ENCODE measurements at regions not wholly inside any gene's neighbourhood (a gene's known extent, or its start where the extent isn't known, plus 50 kb on each side); places are given as distances from the start of the nearest gene placed in this dataset.

DNA sequence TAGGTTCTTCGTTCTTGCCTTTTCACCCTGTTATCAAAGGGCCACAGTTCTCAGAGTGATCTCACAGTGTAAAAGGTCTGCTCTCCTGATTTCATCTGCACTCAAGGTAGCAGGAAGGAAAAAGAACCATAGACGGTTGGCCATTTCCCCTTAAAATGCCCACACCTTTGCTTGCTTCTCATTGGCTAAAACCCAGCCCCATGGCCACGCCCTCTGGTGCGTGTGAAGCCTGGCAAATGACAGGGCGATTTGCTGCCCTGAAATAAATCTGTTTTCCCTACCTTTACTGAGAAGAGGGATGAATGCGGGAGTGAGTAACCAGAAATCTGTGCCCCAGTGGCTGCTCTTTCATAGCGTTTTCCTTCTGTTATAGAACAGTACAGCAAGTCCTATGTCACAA lies 269.3 kb downstream of the POU4F1 start:
- DNase-seq (ENCODE audit: low read depth, low spot score): no peak
- Mint-ChIP-seq H3K4me3 (no peak overlapping the region), H3K36me3 (ENCODE audit: low read depth) (no peaks in the 10 kb centered on the region), H3K27me3 (ENCODE audit: low read depth) (peaks cover 6% of the 10 kb centered on the region), H3K4me1 (no peaks in the 10 kb centered on the region), H3K27ac (ENCODE audit: unreplicated experiment) (no peak overlapping the region), H3K9me3 (no peaks in the 10 kb centered on the region)
- TF ChIP-seq, protein P1, sequence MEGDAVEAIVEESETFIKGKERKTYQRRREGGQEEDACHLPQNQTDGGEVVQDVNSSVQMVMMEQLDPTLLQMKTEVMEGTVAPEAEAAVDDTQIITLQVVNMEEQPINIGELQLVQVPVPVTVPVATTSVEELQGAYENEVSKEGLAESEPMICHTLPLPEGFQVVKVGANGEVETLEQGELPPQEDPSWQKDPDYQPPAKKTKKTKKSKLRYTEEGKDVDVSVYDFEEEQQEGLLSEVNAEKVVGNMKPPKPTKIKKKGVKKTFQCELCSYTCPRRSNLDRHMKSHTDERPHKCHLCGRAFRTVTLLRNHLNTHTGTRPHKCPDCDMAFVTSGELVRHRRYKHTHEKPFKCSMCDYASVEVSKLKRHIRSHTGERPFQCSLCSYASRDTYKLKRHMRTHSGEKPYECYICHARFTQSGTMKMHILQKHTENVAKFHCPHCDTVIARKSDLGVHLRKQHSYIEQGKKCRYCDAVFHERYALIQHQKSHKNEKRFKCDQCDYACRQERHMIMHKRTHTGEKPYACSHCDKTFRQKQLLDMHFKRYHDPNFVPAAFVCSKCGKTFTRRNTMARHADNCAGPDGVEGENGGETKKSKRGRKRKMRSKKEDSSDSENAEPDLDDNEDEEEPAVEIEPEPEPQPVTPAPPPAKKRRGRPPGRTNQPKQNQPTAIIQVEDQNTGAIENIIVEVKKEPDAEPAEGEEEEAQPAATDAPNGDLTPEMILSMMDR (conservative IDR thresholded peaks at IDR 0.05): no peak

- Mint-ChIP-seq H3K9me3 (no peaks in the 10 kb centered on the region), H3K27me3 (ENCODE audit: low read depth) (peaks cover 4% of the 10 kb centered on the region), H3K36me3 (ENCODE audit: low read depth) (no peaks in the 10 kb centered on the region), H3K27ac (ENCODE audit: unreplicated experiment) (no peak overlapping the region), H3K4me1 (no peaks in the 10 kb centered on the region), H3K4me3 (no peak overlapping the region)
- TF ChIP-seq, protein P1 (conservative IDR thresholded peaks at IDR 0.05): no peak
- no peak for DNase-seq (ENCODE audit: low read depth, low spot score)
Measured at GRCh38 chr13:78326633-78327032, 276.7 kb downstream of the POU4F1 start.

GRCh38 chr13:78325585-78325984 lies 277.8 kb downstream of the POU4F1 start:
- Mint-ChIP-seq H3K27ac (ENCODE audit: unreplicated experiment) (no peak overlapping the region), H3K36me3 (ENCODE audit: low read depth) (no peaks in the 10 kb centered on the region), H3K4me1 (no peaks in the 10 kb centered on the region), H3K27me3 (ENCODE audit: low read depth) (peaks cover 4% of the 10 kb centered on the region), H3K4me3 (no peak overlapping the region), H3K9me3 (no peaks in the 10 kb centered on the region)
- TF ChIP-seq, protein P1 (conservative IDR thresholded peaks at IDR 0.05): no peak
- no peak for DNase-seq (ENCODE audit: low read depth, low spot score)

GRCh38 chr13:78323848-78324247 lies 279.5 kb downstream of the POU4F1 start:
- Mint-ChIP-seq H3K27me3 (ENCODE audit: low read depth) (peaks cover 4% of the 10 kb centered on the region), H3K4me1 (no peaks in the 10 kb centered on the region), H3K4me3 (no peak overlapping the region), H3K36me3 (ENCODE audit: low read depth) (no peaks in the 10 kb centered on the region), H3K9me3 (no peaks in the 10 kb centered on the region), H3K27ac (ENCODE audit: unreplicated experiment) (no peak overlapping the region)
- TF ChIP-seq, protein P1 (conservative IDR thresholded peaks at IDR 0.05): no peak
- no peak for DNase-seq (ENCODE audit: low read depth, low spot score)

DNA sequence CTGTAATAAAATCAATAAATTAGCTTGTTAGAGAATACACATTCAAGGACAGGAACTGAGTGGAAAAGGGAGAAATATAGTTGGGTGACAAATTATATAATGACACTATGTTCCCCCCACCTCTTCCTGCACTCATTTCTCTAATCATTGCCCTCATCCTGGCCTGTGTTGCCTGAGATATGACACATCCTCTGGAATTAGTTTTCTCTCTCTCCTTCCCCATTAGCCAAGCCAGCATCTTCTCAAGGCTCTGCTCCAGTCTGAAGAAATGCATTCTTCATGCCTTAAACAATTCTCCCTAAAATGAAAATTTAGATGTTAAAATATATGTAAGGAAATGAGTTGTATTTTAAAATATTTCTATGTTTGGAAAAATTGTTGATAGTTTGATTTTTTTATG lies 280.3 kb downstream of the POU4F1 start:
- no peaks in the 10 kb centered on the region for H3K9me3 Mint-ChIP-seq

More for the DNA sequence above, 280.3 kb downstream of the POU4F1 start:
- H3K36me3 Mint-ChIP-seq (ENCODE audit: low read depth): no peaks in the 10 kb centered on the region
- H3K27ac Mint-ChIP-seq (ENCODE audit: unreplicated experiment): no peak overlapping the region
- TF ChIP-seq, protein P1 (conservative IDR thresholded peaks at IDR 0.05): no peak
- DNase-seq (ENCODE audit: low read depth, low spot score): no peak
- no peaks in the 10 kb centered on the region for H3K4me1 Mint-ChIP-seq
- no peak overlapping the region for H3K4me3 Mint-ChIP-seq
- H3K27me3 Mint-ChIP-seq (ENCODE audit: low read depth): peaks cover 4% of the 10 kb centered on the region

All from neural crest cell (in vitro differentiated cells).